ENCODE measurements at regions not wholly inside any gene's neighbourhood (a gene's known extent, or its start where the extent isn't known, plus 50 kb on each side); places are given as distances from the start of the nearest gene placed in this dataset.

- RAD21 ChIA-PET (ENCODE audit: low non-redundant PET in 1 of 2, low total read pairs in 2 of 2, uncharacterized antibody in 2 of 2, unreplicated experiment in 2 of 2) = no interaction called here
- Histone ChIP-seq H2AFZ (ENCODE audit: low read depth, low read length, poor library complexity, severe bottlenecking) (no peak overlapping the region), H4K20me1 (ENCODE audit: insufficient read depth) (no peaks in the 10 kb centered on the region), H3K27ac (ENCODE audit: low read depth, low read length) (no peak overlapping the region), H3K9me2 (ENCODE audit: insufficient read depth) (no peaks in the 10 kb centered on the region), H3K27me3 (ENCODE audit: insufficient read depth, low read length) (no peaks in the 10 kb centered on the region), H3K36me3 (ENCODE audit: control insufficient read depth in 1 of 2, insufficient read depth in 2 of 2, low read length in 2 of 2) (no peaks in the 10 kb centered on the region), H3K4me2 (ENCODE audit: low read length) (no peak overlapping the region), H3K4me1 (ENCODE audit: control insufficient read depth in 1 of 2, insufficient read depth in 2 of 2, low read length in 2 of 2) (no peaks in the 10 kb centered on the region), H3K4me3 (replicated peaks in 1 of 2; ENCODE audit: low read depth in 1 of 2, low read length in 2 of 2) (no peak overlapping the region), H3K9me3 (ENCODE audit: control insufficient read depth in 1 of 2, insufficient read depth in 1 of 2, low read depth in 1 of 2, low read length in 2 of 2) (no peaks in the 10 kb centered on the region), H3K9ac (ENCODE audit: low read length) (no peak overlapping the region), H3K79me2 (ENCODE audit: insufficient read depth, low read length) (no peaks in the 10 kb centered on the region)
- POLR2A ChIA-PET = no interaction called here
- ATAC-seq (no peak), DNase-seq (ENCODE audit: low read depth, low spot score) (no peak)
- CTCF ChIA-PET = no interaction called here
- intact Hi-C loops (cut with micrococcal nuclease) = no loop called here
- no TSS peak for BruUV-seq (replicated peaks)
- TF ChIP-seq CEBPB (IDR thresholded peaks at IDR 0.05; ENCODE audit: low read depth) = no peak
Measured at GRCh38 chr3:157844216-157844615, 262.0 kb downstream of the SHOX2 start.

GRCh38 chr3:157841029-157841428, 265.2 kb downstream of the SHOX2 start:
- no peak for DNase-seq (ENCODE audit: low read depth, low spot score)
- Histone ChIP-seq H3K9me3 (ENCODE audit: control insufficient read depth in 1 of 2, insufficient read depth in 1 of 2, low read depth in 1 of 2, low read length in 2 of 2) (no peaks in the 10 kb centered on the region), H3K27me3 (ENCODE audit: insufficient read depth, low read length) (no peaks in the 10 kb centered on the region), H3K79me2 (ENCODE audit: insufficient read depth, low read length) (no peaks in the 10 kb centered on the region), H3K27ac (ENCODE audit: low read depth, low read length) (no peak overlapping the region), H2AFZ (ENCODE audit: low read depth, low read length, poor library complexity, severe bottlenecking) (no peak overlapping the region), H3K4me2 (ENCODE audit: low read length) (no peak overlapping the region), H3K36me3 (ENCODE audit: control insufficient read depth in 1 of 2, insufficient read depth in 2 of 2, low read length in 2 of 2) (no peaks in the 10 kb centered on the region), H3K4me1 (ENCODE audit: control insufficient read depth in 1 of 2, insufficient read depth in 2 of 2, low read length in 2 of 2) (no peaks in the 10 kb centered on the region), H3K4me3 (replicated peaks in 1 of 2; ENCODE audit: low read depth in 1 of 2, low read length in 2 of 2) (no peak overlapping the region), H4K20me1 (ENCODE audit: insufficient read depth) (no peaks in the 10 kb centered on the region), H3K9me2 (ENCODE audit: insufficient read depth) (no peaks in the 10 kb centered on the region), H3K9ac (ENCODE audit: low read length) (no peak overlapping the region)
- TF ChIP-seq CEBPB (IDR thresholded peaks at IDR 0.05; ENCODE audit: low read depth) (no peak), ATF3 (IDR thresholded peaks at IDR 0.05) (no peak), ZFX (IDR thresholded peaks at IDR 0.05) (no peak), EZH2phosphoT487 (IDR thresholded peaks at IDR 0.05; ENCODE audit: borderline replicate concordance) (no peak), ELF1 (IDR thresholded peaks at IDR 0.05; ENCODE audit: borderline replicate concordance, low read depth) (no peak), RAD21 (IDR thresholded peaks at IDR 0.05; ENCODE audit: low read depth) (no peak), POLR2A (IDR thresholded peaks at IDR 0.05; ENCODE audit: borderline replicate concordance, extremely low read depth, insufficient read depth, insufficient read length) (no peak), SRF (IDR thresholded peaks at IDR 0.05; ENCODE audit: low read depth) (no peak), YY1 (IDR thresholded peaks at IDR 0.05; ENCODE audit: extremely low read depth, insufficient replicate concordance, low read depth, low read length) (no peak), ZNF274 (IDR thresholded peaks at IDR 0.05; ENCODE audit: low read depth, low read length) (no peak), SIN3A (IDR thresholded peaks at IDR 0.05; ENCODE audit: low read depth) (no peak), TCF7L2 (IDR thresholded peaks at IDR 0.05; ENCODE audit: borderline replicate concordance, extremely low read depth, insufficient read depth, insufficient read length) (no peak), SP1 (IDR thresholded peaks at IDR 0.05; ENCODE audit: low read depth) (no peak), JUND (IDR thresholded peaks at IDR 0.05) (no peak), POLR2AphosphoS5 (IDR thresholded peaks at IDR 0.05; ENCODE audit: low read depth, low read length) (no peak), FOSL1 (IDR thresholded peaks at IDR 0.05; ENCODE audit: low read depth) (no peak)
- TF ChIP-seq, protein P1, sequence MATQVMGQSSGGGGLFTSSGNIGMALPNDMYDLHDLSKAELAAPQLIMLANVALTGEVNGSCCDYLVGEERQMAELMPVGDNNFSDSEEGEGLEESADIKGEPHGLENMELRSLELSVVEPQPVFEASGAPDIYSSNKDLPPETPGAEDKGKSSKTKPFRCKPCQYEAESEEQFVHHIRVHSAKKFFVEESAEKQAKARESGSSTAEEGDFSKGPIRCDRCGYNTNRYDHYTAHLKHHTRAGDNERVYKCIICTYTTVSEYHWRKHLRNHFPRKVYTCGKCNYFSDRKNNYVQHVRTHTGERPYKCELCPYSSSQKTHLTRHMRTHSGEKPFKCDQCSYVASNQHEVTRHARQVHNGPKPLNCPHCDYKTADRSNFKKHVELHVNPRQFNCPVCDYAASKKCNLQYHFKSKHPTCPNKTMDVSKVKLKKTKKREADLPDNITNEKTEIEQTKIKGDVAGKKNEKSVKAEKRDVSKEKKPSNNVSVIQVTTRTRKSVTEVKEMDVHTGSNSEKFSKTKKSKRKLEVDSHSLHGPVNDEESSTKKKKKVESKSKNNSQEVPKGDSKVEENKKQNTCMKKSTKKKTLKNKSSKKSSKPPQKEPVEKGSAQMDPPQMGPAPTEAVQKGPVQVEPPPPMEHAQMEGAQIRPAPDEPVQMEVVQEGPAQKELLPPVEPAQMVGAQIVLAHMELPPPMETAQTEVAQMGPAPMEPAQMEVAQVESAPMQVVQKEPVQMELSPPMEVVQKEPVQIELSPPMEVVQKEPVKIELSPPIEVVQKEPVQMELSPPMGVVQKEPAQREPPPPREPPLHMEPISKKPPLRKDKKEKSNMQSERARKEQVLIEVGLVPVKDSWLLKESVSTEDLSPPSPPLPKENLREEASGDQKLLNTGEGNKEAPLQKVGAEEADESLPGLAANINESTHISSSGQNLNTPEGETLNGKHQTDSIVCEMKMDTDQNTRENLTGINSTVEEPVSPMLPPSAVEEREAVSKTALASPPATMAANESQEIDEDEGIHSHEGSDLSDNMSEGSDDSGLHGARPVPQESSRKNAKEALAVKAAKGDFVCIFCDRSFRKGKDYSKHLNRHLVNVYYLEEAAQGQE (IDR thresholded peaks at IDR 0.05; ENCODE audit: low read depth) = no peak
- TF ChIP-seq, protein P2, sequence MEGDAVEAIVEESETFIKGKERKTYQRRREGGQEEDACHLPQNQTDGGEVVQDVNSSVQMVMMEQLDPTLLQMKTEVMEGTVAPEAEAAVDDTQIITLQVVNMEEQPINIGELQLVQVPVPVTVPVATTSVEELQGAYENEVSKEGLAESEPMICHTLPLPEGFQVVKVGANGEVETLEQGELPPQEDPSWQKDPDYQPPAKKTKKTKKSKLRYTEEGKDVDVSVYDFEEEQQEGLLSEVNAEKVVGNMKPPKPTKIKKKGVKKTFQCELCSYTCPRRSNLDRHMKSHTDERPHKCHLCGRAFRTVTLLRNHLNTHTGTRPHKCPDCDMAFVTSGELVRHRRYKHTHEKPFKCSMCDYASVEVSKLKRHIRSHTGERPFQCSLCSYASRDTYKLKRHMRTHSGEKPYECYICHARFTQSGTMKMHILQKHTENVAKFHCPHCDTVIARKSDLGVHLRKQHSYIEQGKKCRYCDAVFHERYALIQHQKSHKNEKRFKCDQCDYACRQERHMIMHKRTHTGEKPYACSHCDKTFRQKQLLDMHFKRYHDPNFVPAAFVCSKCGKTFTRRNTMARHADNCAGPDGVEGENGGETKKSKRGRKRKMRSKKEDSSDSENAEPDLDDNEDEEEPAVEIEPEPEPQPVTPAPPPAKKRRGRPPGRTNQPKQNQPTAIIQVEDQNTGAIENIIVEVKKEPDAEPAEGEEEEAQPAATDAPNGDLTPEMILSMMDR (IDR thresholded peaks at IDR 0.05 in 2 of 3, conservative IDR thresholded peaks at IDR 0.05 in 1 of 3; ENCODE audit: borderline replicate concordance in 1 of 3, insufficient read depth in 1 of 3, low read depth in 2 of 3, low read length in 2 of 3) = no peak
- ATAC-seq = no peak
- intact Hi-C loops (cut with micrococcal nuclease) = no loop called here
- ChIA-PET RAD21 (ENCODE audit: low non-redundant PET in 1 of 2, low total read pairs in 2 of 2, uncharacterized antibody in 2 of 2, unreplicated experiment in 2 of 2) (no interaction called here), POLR2A (no interaction called here), CTCF (interaction anchor here (1.4 kb wide), 1 partner anchor 24 kb away, joined by 5 read pairs; no protein-coding TSS in a partner anchor)
- BruUV-seq (replicated peaks) = no TSS peak
